LNCaP clone FGC (cell line): ENCODE measurements at regions not wholly inside any gene's neighbourhood (a gene's known extent, or its start where the extent isn't known, plus 50 kb on each side); places are given as distances from the start of the nearest gene placed in this dataset.

ENCODE experiments used
- DNase-seq: peaks from one replicate; pipeline ENCODE4 v3.0.0-alpha.2; 2011; ENCODE audit warnings: low read depth
- H3K4me3 ChIP-seq: 2 replicates; pipeline ENCODE4 v1.5.1; 2011; ENCODE audit warnings: mild to moderate bottlenecking, low read depth, low read length, control low read depth
- CTCF ChIP-seq: IDR thresholded peaks from 2 replicates; pipeline ENCODE4 v1.5.1; 2012; ENCODE audit warnings: mild to moderate bottlenecking; ENCODE audit not compliant: control insufficient read depth, insufficient read depth; ENCODE audit errors: extremely low read depth

GRCh38 chr6:47977314-47977713 is 133.7 kb downstream of the PTCHD4 start:
- DNase-seq: no peak
- H3K4me3 ChIP-seq: no peak overlapping the region
- no peak for TF ChIP-seq CTCF

- TF ChIP-seq CTCF: no peak
- no peak for DNase-seq
Observed at GRCh38 chr6:47974106-47974505, 136.9 kb downstream of the PTCHD4 start.

GRCh38 chr6:47970826-47971225 is 140.2 kb downstream of the PTCHD4 start:
- no peak for TF ChIP-seq CTCF
- no peak for DNase-seq
- H3K4me3 ChIP-seq: no peak overlapping the region

More at GRCh38 chr6:47974106-47974505, 136.9 kb downstream of the PTCHD4 start:
- no peak overlapping the region for H3K4me3 ChIP-seq

- TF ChIP-seq CTCF: no peak
Observed at GRCh38 chr6:47967843-47968242, 143.2 kb downstream of the PTCHD4 start.

GRCh38 chr6:47964969-47965368 is 146.0 kb downstream of the PTCHD4 start:
- DNase-seq: no peak
- no peak overlapping the region for H3K4me3 ChIP-seq
- TF ChIP-seq CTCF: no peak

More at GRCh38 chr6:47967843-47968242, 143.2 kb downstream of the PTCHD4 start:
- H3K4me3 ChIP-seq: no peak overlapping the region
- no peak for DNase-seq

- no peak overlapping the region for H3K4me3 ChIP-seq
- TF ChIP-seq CTCF: no peak
- no peak for DNase-seq
Observed at GRCh38 chr6:47952640-47953039, 158.4 kb downstream of the PTCHD4 start.

- no peak for DNase-seq
- no peak for TF ChIP-seq CTCF
- no peak overlapping the region for H3K4me3 ChIP-seq
Observed at GRCh38 chr6:47944846-47945245, 163.0 kb downstream of the OPN5 start.
